IPS-18a (cell line): ENCODE measurements at regions not wholly inside any gene's neighbourhood (a gene's known extent, or its start where the extent isn't known, plus 50 kb on each side); places are given as distances from the start of the nearest gene placed in this dataset.

Experiments used
- H3K27ac ChIP-seq: one replicate; pipeline ENCODE4 v1.5.1; 2013; ENCODE audit warnings: low read length
- H3K27me3 ChIP-seq: one replicate; pipeline ENCODE4 v1.6.1; 2013; ENCODE audit warnings: mild to moderate bottlenecking, low read length; ENCODE audit not compliant: control insufficient read depth, insufficient read depth
- H3K36me3 ChIP-seq: one replicate; pipeline ENCODE4 v1.6.1; 2013; ENCODE audit warnings: low read depth, low read length; ENCODE audit not compliant: control insufficient read depth
- H3K4me1 ChIP-seq: one replicate; pipeline ENCODE4 v1.6.1; 2013; ENCODE audit warnings: low read depth, low read length; ENCODE audit not compliant: control insufficient read depth
- H3K4me3 ChIP-seq: one replicate; pipeline ENCODE4 v1.5.1; 2013; ENCODE audit warnings: low read length
- H3K9ac ChIP-seq: one replicate; pipeline ENCODE4 v1.6.1; 2013; ENCODE audit warnings: mild to moderate bottlenecking, low read length, moderate library complexity
- H3K9me3 ChIP-seq: one replicate; pipeline ENCODE4 v1.6.1; 2013; ENCODE audit warnings: low read depth, low read length; ENCODE audit not compliant: control insufficient read depth

- H3K4me1 ChIP-seq: peaks cover 31% of the 10 kb centered on the region
- H3K9ac ChIP-seq: no peak overlapping the region
- no peaks in the 10 kb centered on the region for H3K27me3 ChIP-seq
- no peak overlapping the region for H3K27ac ChIP-seq
- H3K9me3 ChIP-seq: no peaks in the 10 kb centered on the region
- no peaks in the 10 kb centered on the region for H3K36me3 ChIP-seq
- no peak overlapping the region for H3K4me3 ChIP-seq
These were observed 225.8 kb upstream of the CELF2 start for GRCh38 chr10:10791869-10792268.

- H3K4me1 ChIP-seq: peaks cover 40% of the 10 kb centered on the region
- no peak overlapping the region for H3K4me3 ChIP-seq
- H3K9me3 ChIP-seq: no peaks in the 10 kb centered on the region
- no peaks in the 10 kb centered on the region for H3K36me3 ChIP-seq
- no peak overlapping the region for H3K9ac ChIP-seq
- no peak overlapping the region for H3K27ac ChIP-seq
- H3K27me3 ChIP-seq: peaks cover 3% of the 10 kb centered on the region
These were observed 225.0 kb upstream of the CELF2 start for GRCh38 chr10:10792681-10793080.

- Histone ChIP-seq H3K27me3 (peaks cover 4% of the 10 kb centered on the region), H3K27ac (no peak overlapping the region), H3K9me3 (no peaks in the 10 kb centered on the region), H3K9ac (no peak overlapping the region), H3K4me3 (no peak overlapping the region), H3K36me3 (no peaks in the 10 kb centered on the region), H3K4me1 (peaks cover 51% of the 10 kb centered on the region)
These were observed 223.6 kb upstream of the CELF2 start for GRCh38 chr10:10794046-10794445.

- no peak overlapping the region for H3K27ac ChIP-seq
- no peak overlapping the region for H3K4me3 ChIP-seq
- H3K4me1 ChIP-seq: peaks cover 51% of the 10 kb centered on the region
- peaks cover 4% of the 10 kb centered on the region for H3K27me3 ChIP-seq
- H3K36me3 ChIP-seq: no peaks in the 10 kb centered on the region
- H3K9me3 ChIP-seq: no peaks in the 10 kb centered on the region
- H3K9ac ChIP-seq: no peak overlapping the region
These were observed 222.9 kb upstream of the CELF2 start for GRCh38 chr10:10794791-10795191.

- no peak overlapping the region for H3K9ac ChIP-seq
- no peak overlapping the region for H3K27ac ChIP-seq
- H3K9me3 ChIP-seq: no peaks in the 10 kb centered on the region
- H3K4me3 ChIP-seq: no peak overlapping the region
- H3K36me3 ChIP-seq: no peaks in the 10 kb centered on the region
- H3K4me1 ChIP-seq: peaks cover 51% of the 10 kb centered on the region
- peaks cover 4% of the 10 kb centered on the region for H3K27me3 ChIP-seq
These were observed 221.5 kb upstream of the CELF2 start for GRCh38 chr10:10796061-10796773.

GRCh38 chr10:10796774-10797415 is 220.8 kb upstream of the CELF2 start:
- Histone ChIP-seq H3K4me3 (no peak overlapping the region), H3K27ac (no peak overlapping the region), H3K9ac (no peak overlapping the region), H3K36me3 (no peaks in the 10 kb centered on the region), H3K4me1 (peaks cover 51% of the 10 kb centered on the region), H3K27me3 (peaks cover 4% of the 10 kb centered on the region), H3K9me3 (no peaks in the 10 kb centered on the region)

GRCh38 chr10:10797513-10797912 is 220.2 kb upstream of the CELF2 start:
- H3K27ac ChIP-seq: no peak overlapping the region
- H3K9ac ChIP-seq: no peak overlapping the region
- H3K4me1 ChIP-seq: peaks cover 46% of the 10 kb centered on the region
- H3K9me3 ChIP-seq: no peaks in the 10 kb centered on the region
- H3K4me3 ChIP-seq: no peak overlapping the region
- H3K36me3 ChIP-seq: no peaks in the 10 kb centered on the region
- peaks cover 4% of the 10 kb centered on the region for H3K27me3 ChIP-seq

GRCh38 chr10:10798102-10798863 is 219.4 kb upstream of the CELF2 start:
- no peak overlapping the region for H3K9ac ChIP-seq
- H3K4me1 ChIP-seq: peaks cover 38% of the 10 kb centered on the region
- peaks cover 4% of the 10 kb centered on the region for H3K27me3 ChIP-seq
- H3K36me3 ChIP-seq: no peaks in the 10 kb centered on the region
- H3K9me3 ChIP-seq: no peaks in the 10 kb centered on the region
- no peak overlapping the region for H3K27ac ChIP-seq
- peak overlapping the region; percentile 13 for H3K4me3 ChIP-seq

- Histone ChIP-seq H3K36me3 (no peaks in the 10 kb centered on the region), H3K4me3 (peak overlapping the region; percentile 13), H3K9ac (no peak overlapping the region), H3K4me1 (peaks cover 38% of the 10 kb centered on the region), H3K27ac (no peak overlapping the region), H3K27me3 (peaks cover 4% of the 10 kb centered on the region), H3K9me3 (no peaks in the 10 kb centered on the region)
These were observed 218.8 kb upstream of the CELF2 start for GRCh38 chr10:10798864-10799192.

GRCh38 chr10:10800961-10801360 is 216.7 kb upstream of the CELF2 start:
- no peaks in the 10 kb centered on the region for H3K9me3 ChIP-seq

GRCh38 chr10:10803278-10803677 is 214.4 kb upstream of the CELF2 start:
- Histone ChIP-seq H3K4me1 (peaks cover 6% of the 10 kb centered on the region), H3K4me3 (no peak overlapping the region), H3K9ac (no peak overlapping the region), H3K9me3 (no peaks in the 10 kb centered on the region), H3K27ac (no peak overlapping the region), H3K27me3 (no peaks in the 10 kb centered on the region), H3K36me3 (no peaks in the 10 kb centered on the region)

More at GRCh38 chr10:10800961-10801360, 216.7 kb upstream of the CELF2 start:
- Histone ChIP-seq H3K4me3 (no peak overlapping the region), H3K36me3 (no peaks in the 10 kb centered on the region), H3K27ac (no peak overlapping the region), H3K9ac (no peak overlapping the region), H3K4me1 (peaks cover 29% of the 10 kb centered on the region), H3K27me3 (peaks cover 4% of the 10 kb centered on the region)
